Endodermal cell (in vitro differentiated cells): ENCODE measurements at regions not wholly inside any gene's neighbourhood (a gene's known extent, or its start where the extent isn't known, plus 50 kb on each side); places are given as distances from the start of the nearest gene placed in this dataset.

Source experiments
- DNase-seq: peaks from one replicate; pipeline ENCODE4 v3.0.0-alpha.2; 2017
- H3K27ac ChIP-seq: 2 replicates; pipeline ENCODE4 v1.5.1; 2013; ENCODE audit warnings: mild to moderate bottlenecking, low read depth, low read length, moderate library complexity
- H3K27me3 ChIP-seq: 2 replicates; pipeline ENCODE4 v1.6.1; 2013; ENCODE audit warnings: mild to moderate bottlenecking, low read length, moderate library complexity; ENCODE audit not compliant: insufficient read depth, control insufficient read depth, poor library complexity, severe bottlenecking
- H3K36me3 ChIP-seq: 2 replicates; pipeline ENCODE4 v1.7.0; 2013; ENCODE audit warnings: mild to moderate bottlenecking, low read length, moderate library complexity; ENCODE audit not compliant: control insufficient read depth, insufficient read depth
- H3K4me1 ChIP-seq: one replicate; pipeline ENCODE4 v1.7.0; 2013; ENCODE audit warnings: low read length; ENCODE audit not compliant: control insufficient read depth, insufficient read depth
- H3K4me3 ChIP-seq: 2 replicates; pipeline ENCODE4 v1.5.1; 2013; ENCODE audit warnings: mild to moderate bottlenecking, low read length, moderate library complexity
- H3K9ac ChIP-seq: 2 replicates; pipeline ENCODE4 v1.6.1; 2013; ENCODE audit warnings: mild to moderate bottlenecking, low read length, moderate library complexity; ENCODE audit not compliant: poor library complexity, severe bottlenecking; ENCODE audit errors: extremely low read depth
- H3K9me3 ChIP-seq: 2 replicates; pipeline ENCODE4 v1.6.1; 2013; ENCODE audit warnings: mild to moderate bottlenecking, low read length, moderate library complexity; ENCODE audit not compliant: control insufficient read depth
- H3K27ac Mint-ChIP-seq: 2 replicates; pipeline ENCODE4 v1.8.0; 2020; ENCODE audit warnings: mixed read lengths
- H3K27me3 Mint-ChIP-seq: 2 replicates; pipeline ENCODE4 v1.8.0; 2021; ENCODE audit warnings: mild to moderate bottlenecking, mixed read lengths; ENCODE audit not compliant: insufficient read depth
- H3K36me3 Mint-ChIP-seq: 2 replicates; pipeline ENCODE4 v1.8.0; 2020; ENCODE audit warnings: low read depth, mixed read lengths
- H3K4me1 Mint-ChIP-seq: 2 replicates; pipeline ENCODE4 v1.8.0; 2020; ENCODE audit warnings: mixed read lengths
- H3K4me3 Mint-ChIP-seq: 2 replicates; pipeline ENCODE4 v1.8.0; 2020; ENCODE audit warnings: mild to moderate bottlenecking, moderate library complexity, mixed read lengths
- H3K9me3 Mint-ChIP-seq: 2 replicates; pipeline ENCODE4 v1.8.0; 2020; ENCODE audit warnings: mild to moderate bottlenecking, mixed read lengths
- WGBS, 2 experiments: methylation state at CpG; one replicate each; pipeline versions ENCODE4 v1.1.5 to v1.1.7; 2013; ENCODE audit warnings: missing lambda C conversion rate in 2 of 2, mixed read lengths in 1 of 2; ENCODE audit not compliant: insufficient coverage in 1 of 2, insufficient read length in 1 of 2; 5-methylcytosine and 5-hydroxymethylcytosine counted together
- TF ChIP-seq, protein P1 (sequence below): fragments of 200-600 bp; sonication (generic); conservative IDR thresholded peaks from 2 replicates; pipeline ENCODE4 v1.5.0; 2021; ENCODE audit warnings: antibody characterized with exemption, mild to moderate bottlenecking

DNA sequence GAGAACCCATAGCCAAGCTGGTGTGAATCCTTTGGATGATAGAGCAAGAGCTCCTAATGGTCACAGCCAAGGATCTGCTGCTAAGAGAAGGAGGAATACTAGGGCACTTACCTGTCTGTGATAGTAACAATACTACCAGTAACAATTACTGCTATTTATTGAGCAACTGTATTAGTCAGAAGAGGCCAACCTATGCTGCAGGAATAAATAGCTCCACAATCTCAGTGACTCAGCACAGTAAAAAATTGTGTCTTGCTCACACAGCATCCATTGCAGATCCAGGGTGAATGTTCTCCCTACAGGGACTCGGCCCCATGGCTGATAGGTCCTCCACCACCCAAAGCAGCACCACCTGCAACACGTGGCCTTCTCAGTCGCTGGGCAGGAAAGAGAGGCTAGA, 257.6 kb upstream of the ZMIZ1 start:
- DNase-seq = no peak
- Mint-ChIP-seq H3K36me3 (no peaks in the 10 kb centered on the region), H3K9me3 (no peaks in the 10 kb centered on the region), H3K4me3 (no peak overlapping the region), H3K27ac (no peak overlapping the region), H3K4me1 (peaks cover 10% of the 10 kb centered on the region), H3K27me3 (peaks cover 15% of the 10 kb centered on the region)
- Histone ChIP-seq H3K9ac (no peak overlapping the region), H3K9me3 (no peaks in the 10 kb centered on the region), H3K27me3 (no peaks in the 10 kb centered on the region), H3K36me3 (no peaks in the 10 kb centered on the region), H3K27ac (no peak overlapping the region), H3K4me3 (no peak overlapping the region), H3K4me1 (peaks cover 4% of the 10 kb centered on the region)
- TF ChIP-seq, protein P1, sequence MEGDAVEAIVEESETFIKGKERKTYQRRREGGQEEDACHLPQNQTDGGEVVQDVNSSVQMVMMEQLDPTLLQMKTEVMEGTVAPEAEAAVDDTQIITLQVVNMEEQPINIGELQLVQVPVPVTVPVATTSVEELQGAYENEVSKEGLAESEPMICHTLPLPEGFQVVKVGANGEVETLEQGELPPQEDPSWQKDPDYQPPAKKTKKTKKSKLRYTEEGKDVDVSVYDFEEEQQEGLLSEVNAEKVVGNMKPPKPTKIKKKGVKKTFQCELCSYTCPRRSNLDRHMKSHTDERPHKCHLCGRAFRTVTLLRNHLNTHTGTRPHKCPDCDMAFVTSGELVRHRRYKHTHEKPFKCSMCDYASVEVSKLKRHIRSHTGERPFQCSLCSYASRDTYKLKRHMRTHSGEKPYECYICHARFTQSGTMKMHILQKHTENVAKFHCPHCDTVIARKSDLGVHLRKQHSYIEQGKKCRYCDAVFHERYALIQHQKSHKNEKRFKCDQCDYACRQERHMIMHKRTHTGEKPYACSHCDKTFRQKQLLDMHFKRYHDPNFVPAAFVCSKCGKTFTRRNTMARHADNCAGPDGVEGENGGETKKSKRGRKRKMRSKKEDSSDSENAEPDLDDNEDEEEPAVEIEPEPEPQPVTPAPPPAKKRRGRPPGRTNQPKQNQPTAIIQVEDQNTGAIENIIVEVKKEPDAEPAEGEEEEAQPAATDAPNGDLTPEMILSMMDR = no peak
- 95 to 100% methylated on average over 2 to 3 of the region's 3 CpGs for WGBS, 2 experiments

DNA sequence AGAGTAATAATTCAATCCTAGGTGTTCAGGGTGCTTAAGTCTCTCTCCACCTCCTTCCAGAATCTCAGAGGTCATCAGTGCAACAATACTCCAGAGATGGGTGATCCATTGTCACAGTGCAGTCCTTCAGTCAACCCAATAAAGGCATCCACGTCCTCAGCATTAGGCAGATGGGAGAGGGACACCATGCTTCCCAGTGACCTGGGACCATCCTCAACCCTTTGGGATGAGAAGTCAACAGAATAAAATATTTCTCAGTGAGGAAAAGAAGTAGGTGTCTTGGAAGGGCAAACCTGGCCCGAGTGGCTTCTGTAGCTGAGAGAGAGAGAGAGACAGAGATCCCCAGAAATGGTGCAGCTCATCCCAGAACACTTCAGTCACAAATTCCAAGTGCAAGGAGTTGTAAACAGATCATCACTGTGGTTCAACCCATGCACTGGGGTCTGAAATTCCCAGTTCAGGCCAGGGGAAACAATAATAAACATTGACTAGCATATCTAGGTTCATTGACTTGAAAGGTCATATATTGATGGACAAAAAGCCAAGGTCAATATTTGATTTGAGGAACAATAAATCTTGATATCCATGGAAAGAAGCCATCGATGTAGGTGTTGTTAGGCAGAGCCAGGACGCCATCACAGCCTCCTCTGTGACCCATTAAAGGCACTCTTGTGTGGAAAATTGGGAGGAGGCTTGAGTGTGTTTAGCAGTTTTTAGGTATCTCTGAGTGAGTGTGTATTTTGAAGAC, 256.0 kb upstream of the ZMIZ1 start:
- WGBS, 2 experiments = 86 to 97% methylated on average over 3 to 4 of the region's 4 CpGs
- Histone ChIP-seq H3K9me3 (no peaks in the 10 kb centered on the region), H3K4me1 (no peaks in the 10 kb centered on the region), H3K4me3 (no peak overlapping the region), H3K27me3 (no peaks in the 10 kb centered on the region), H3K9ac (no peak overlapping the region), H3K36me3 (no peaks in the 10 kb centered on the region), H3K27ac (no peak overlapping the region)
- no peaks in the 10 kb centered on the region for H3K36me3 Mint-ChIP-seq
- peaks cover 15% of the 10 kb centered on the region for H3K27me3 Mint-ChIP-seq
- no peak for DNase-seq
- TF ChIP-seq, protein P1 = no peak
- H3K9me3 Mint-ChIP-seq = no peaks in the 10 kb centered on the region
- peaks cover 9% of the 10 kb centered on the region for H3K4me1 Mint-ChIP-seq
- no peak overlapping the region for H3K4me3 Mint-ChIP-seq
- no peak overlapping the region for H3K27ac Mint-ChIP-seq

DNA sequence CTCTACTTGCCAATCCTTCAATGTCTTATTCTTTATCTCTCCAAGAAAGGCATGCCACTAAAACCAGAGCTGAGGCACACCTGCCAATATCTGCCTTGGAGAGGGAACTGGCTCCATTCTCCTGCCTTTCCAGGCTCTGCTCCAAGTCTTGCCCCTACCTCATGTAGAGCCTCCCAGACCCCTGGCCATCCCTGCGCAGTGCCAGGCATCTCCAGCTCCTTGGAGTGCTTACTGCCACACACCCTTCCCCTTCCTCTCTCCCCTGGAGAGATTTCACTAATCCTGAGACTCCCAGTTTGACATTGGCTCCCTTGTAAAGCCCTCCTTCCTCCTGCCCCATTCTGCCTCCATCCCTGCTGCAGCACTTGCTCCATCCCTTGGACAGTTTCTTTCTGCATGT, 255.2 kb upstream of the ZMIZ1 start:
- Histone ChIP-seq H3K27me3 (no peaks in the 10 kb centered on the region), H3K27ac (no peak overlapping the region), H3K9me3 (no peaks in the 10 kb centered on the region), H3K4me1 (no peaks in the 10 kb centered on the region), H3K36me3 (no peaks in the 10 kb centered on the region), H3K4me3 (no peak overlapping the region), H3K9ac (no peak overlapping the region)
- TF ChIP-seq, protein P1 = no peak
- Mint-ChIP-seq H3K4me1 (peaks cover 5% of the 10 kb centered on the region), H3K27me3 (peaks cover 15% of the 10 kb centered on the region), H3K9me3 (no peaks in the 10 kb centered on the region), H3K27ac (no peak overlapping the region), H3K36me3 (no peaks in the 10 kb centered on the region), H3K4me3 (no peak overlapping the region)
- DNase-seq = no peak
- 100% methylated on average over 1 of the region's 1 CpG for WGBS, 2 experiments
